Caco-2 (cell line): ENCODE measurements at regions not wholly inside any gene's neighbourhood (a gene's known extent, or its start where the extent isn't known, plus 50 kb on each side); places are given as distances from the start of the nearest gene placed in this dataset.

Experiments
- BruUV-seq: library from RNA; stranded (reverse); fragments of 400-500 nt; replicated peaks from 2 replicates; lab custom pipeline; 2021; lab: Mats Ljungman, UMichigan
- CTCF ChIA-PET: fragments of 300-600 bp; sonication (Branson Sonifier 250); formaldehyde crosslinking; loops from one replicate; lab custom pipeline; 2022; ENCODE audit warnings: antibody characterized with exemption; lab: Charles Lee
- POLR2A ChIA-PET: fragments of 300-600 bp; sonication (Branson Sonifier 250); formaldehyde crosslinking; loops from one replicate; lab custom pipeline; 2022; ENCODE audit warnings: antibody characterized with exemption; lab: Charles Lee
- DNase-seq, 2 experiments: peaks; one replicate each; pipeline versions ENCODE4 v3.0.0 to v3.0.0-alpha.2; 2020 to 2022
- H3K27me3 ChIP-seq: replicated peaks from 2 replicates; pipeline ENCODE4 v1.6.0; 2011; ENCODE audit warnings: low read length; ENCODE audit not compliant: control insufficient read depth, insufficient read depth
- H3K36me3 ChIP-seq: 2 replicates; pipeline ENCODE4 v1.5.1; 2011; ENCODE audit warnings: low read length; ENCODE audit not compliant: control insufficient read depth, insufficient read depth
- H3K4me1 ChIP-seq: fragments of 250-450 bp; sonication (Bioruptor Pico); 2 replicates; pipeline ENCODE4 v1.5.1; 2020; ENCODE audit warnings: mild to moderate bottlenecking
- H3K4me3 ChIP-seq: 2 replicates; pipeline ENCODE4 v1.5.1; 2011; ENCODE audit warnings: low read depth, mild to moderate bottlenecking, control low read depth, low read length
- H3K9me3 ChIP-seq: fragments of 250-450 bp; sonication (Bioruptor Pico); 2 replicates; pipeline ENCODE4 v1.5.1; 2020; ENCODE audit warnings: mild to moderate bottlenecking, moderate library complexity
- H3K27ac Mint-ChIP-seq: one replicate; pipeline ENCODE4 v1.8.0; 2022; ENCODE audit warnings: mixed read lengths; ENCODE audit not compliant: unreplicated experiment
- H3K27me3 Mint-ChIP-seq: one replicate; pipeline ENCODE4 v1.8.0; 2022; ENCODE audit warnings: mixed read lengths; ENCODE audit not compliant: insufficient read depth, unreplicated experiment
- H3K36me3 Mint-ChIP-seq: one replicate; pipeline ENCODE4 v1.8.0; 2022; ENCODE audit warnings: mild to moderate bottlenecking, mixed read lengths; ENCODE audit not compliant: insufficient read depth, unreplicated experiment
- H3K4me1 Mint-ChIP-seq: one replicate; pipeline ENCODE4 v1.8.0; 2022; ENCODE audit warnings: low read depth, mixed read lengths; ENCODE audit not compliant: unreplicated experiment
- H3K4me3 Mint-ChIP-seq: one replicate; pipeline ENCODE4 v1.8.0; 2022; ENCODE audit warnings: mild to moderate bottlenecking, moderate library complexity, mixed read lengths; ENCODE audit not compliant: unreplicated experiment
- H3K9me3 Mint-ChIP-seq: one replicate; pipeline ENCODE4 v1.8.0; 2022; ENCODE audit warnings: mixed read lengths; ENCODE audit not compliant: unreplicated experiment
- intact Hi-C: fragments of 100-400 bp; cut with micrococcal nuclease; formaldehyde crosslinking; loops from one replicate; pipeline ENCODE4 v1.10.0; 2022; ENCODE audit not compliant: unreplicated experiment
- TF ChIP-seq, protein P1 (sequence below), 2 experiments: fragments of 200-600 bp in 1 of 2; IDR thresholded peaks; 1 replicate in 1 of 2; 2 replicates in 1 of 2; pipeline versions ENCODE4 v1.5.1 to v1.8.0; 2011 to 2022; ENCODE audit warnings: antibody characterized with exemption in 1 of 2, control low read depth in 1 of 2, inconsistent platforms in 1 of 2, low read depth in 1 of 2, low read length in 1 of 2, mild to moderate bottlenecking in 1 of 2, moderate library complexity in 1 of 2; ENCODE audit not compliant: insufficient read depth in 1 of 2, severe bottlenecking in 1 of 2, unreplicated experiment in 1 of 2

DNA sequence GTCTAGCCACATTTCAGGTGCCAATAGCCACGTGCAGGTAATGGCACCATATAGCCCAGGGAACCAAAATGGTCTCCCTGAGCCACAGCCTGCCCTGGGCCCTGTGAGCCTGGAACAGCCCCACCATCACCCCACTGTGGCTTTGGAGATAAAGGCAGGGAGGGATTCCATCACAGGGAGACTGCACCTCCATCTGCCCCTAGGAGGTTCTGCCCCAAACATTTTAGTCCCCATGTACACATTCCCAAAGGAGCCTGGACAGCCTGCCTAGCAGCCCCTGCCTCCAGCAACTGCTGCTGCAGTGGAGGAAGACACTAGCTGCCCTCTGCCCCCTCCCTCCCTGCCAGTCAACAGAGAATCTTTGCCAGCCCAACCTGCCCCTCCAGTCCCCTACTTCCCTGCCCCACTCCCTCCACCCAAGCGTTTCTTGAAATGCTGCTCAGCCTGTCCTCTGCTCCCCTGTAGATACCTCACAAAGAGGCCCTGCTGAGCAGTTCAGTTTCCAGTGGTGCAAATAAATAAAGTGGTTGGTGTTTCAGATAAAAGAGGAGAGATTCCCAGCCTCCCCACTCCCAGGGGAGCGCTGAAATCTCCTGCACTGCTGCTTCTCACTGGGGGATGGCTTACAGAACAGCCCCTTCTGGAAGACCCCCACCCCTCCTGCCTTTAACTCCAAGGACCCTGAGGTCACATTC, 921.8 kb downstream of the UQCRFS1 start:
- Mint-ChIP-seq H3K36me3 (no peaks in the 10 kb centered on the region), H3K4me3 (no peak overlapping the region), H3K27me3 (no peaks in the 10 kb centered on the region), H3K4me1 (no peaks in the 10 kb centered on the region), H3K27ac (no peak overlapping the region), H3K9me3 (peaks cover 13% of the 10 kb centered on the region)
- no peak for DNase-seq
- TF ChIP-seq, protein P1, sequence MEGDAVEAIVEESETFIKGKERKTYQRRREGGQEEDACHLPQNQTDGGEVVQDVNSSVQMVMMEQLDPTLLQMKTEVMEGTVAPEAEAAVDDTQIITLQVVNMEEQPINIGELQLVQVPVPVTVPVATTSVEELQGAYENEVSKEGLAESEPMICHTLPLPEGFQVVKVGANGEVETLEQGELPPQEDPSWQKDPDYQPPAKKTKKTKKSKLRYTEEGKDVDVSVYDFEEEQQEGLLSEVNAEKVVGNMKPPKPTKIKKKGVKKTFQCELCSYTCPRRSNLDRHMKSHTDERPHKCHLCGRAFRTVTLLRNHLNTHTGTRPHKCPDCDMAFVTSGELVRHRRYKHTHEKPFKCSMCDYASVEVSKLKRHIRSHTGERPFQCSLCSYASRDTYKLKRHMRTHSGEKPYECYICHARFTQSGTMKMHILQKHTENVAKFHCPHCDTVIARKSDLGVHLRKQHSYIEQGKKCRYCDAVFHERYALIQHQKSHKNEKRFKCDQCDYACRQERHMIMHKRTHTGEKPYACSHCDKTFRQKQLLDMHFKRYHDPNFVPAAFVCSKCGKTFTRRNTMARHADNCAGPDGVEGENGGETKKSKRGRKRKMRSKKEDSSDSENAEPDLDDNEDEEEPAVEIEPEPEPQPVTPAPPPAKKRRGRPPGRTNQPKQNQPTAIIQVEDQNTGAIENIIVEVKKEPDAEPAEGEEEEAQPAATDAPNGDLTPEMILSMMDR (IDR thresholded peaks at IDR 0.05; ENCODE audit: insufficient read depth in 1 of 2, low read depth in 1 of 2, low read length in 1 of 2, severe bottlenecking in 1 of 2, unreplicated experiment in 1 of 2): no peak
- Histone ChIP-seq H3K4me3 (no peak overlapping the region), H3K9me3 (no peaks in the 10 kb centered on the region; the same call in none of the 2 replicates), H3K4me1 (no peaks in the 10 kb centered on the region), H3K36me3 (no peaks in the 10 kb centered on the region), H3K27me3 (no peaks in the 10 kb centered on the region)
- BruUV-seq: no TSS peak
- ChIA-PET POLR2A (no interaction called here), CTCF (no interaction called here)
- intact Hi-C loops: no loop called here

DNA sequence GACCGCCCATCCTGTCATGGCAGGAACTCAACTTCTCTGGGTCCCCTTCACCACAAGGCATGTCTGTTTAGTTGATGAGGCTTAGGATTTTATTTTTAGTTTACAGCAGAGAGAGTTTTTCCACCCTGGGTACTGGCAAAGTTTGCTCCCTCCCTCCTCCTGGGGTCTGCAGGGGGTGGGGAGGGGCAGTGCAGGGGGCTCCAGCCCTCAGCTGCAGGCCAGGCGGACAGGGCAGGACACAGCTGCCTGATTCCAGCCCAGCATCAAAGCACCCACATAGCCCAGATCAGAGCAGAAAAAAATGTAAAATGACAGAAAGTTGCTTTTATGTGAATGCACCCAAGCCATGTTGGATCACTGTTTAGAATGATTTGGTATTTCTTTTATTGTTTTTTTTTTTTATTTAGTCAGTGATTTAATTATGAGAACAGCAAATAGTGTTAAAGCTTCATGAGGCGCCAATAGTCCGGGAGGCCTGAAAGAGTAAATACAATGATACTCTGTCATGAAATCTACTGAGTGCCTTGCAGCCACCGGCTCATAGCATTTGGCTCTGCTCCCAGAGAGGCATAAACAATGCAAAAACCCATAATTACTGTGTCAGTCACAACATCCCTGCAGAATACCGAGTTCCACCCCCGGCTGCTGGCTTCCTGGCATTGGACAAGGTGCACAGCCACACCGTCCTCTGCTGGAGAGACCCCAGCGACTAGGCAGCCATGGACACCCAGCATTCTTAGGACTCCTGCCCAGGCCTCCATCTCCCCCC, 923.5 kb downstream of the UQCRFS1 start:
- DNase-seq: no peak
- no TSS peak for BruUV-seq
- POLR2A ChIA-PET: no interaction called here
- TF ChIP-seq, protein P1 (IDR thresholded peaks at IDR 0.05; ENCODE audit: insufficient read depth in 1 of 2, low read depth in 1 of 2, low read length in 1 of 2, severe bottlenecking in 1 of 2, unreplicated experiment in 1 of 2): no peak
- Histone ChIP-seq H3K9me3 (no peaks in the 10 kb centered on the region; the same call in none of the 2 replicates), H3K4me3 (no peak overlapping the region), H3K4me1 (no peaks in the 10 kb centered on the region), H3K27me3 (no peaks in the 10 kb centered on the region), H3K36me3 (no peaks in the 10 kb centered on the region)
- CTCF ChIA-PET: no interaction called here
- intact Hi-C loops: no loop called here
- Mint-ChIP-seq H3K27me3 (no peaks in the 10 kb centered on the region), H3K4me3 (no peak overlapping the region), H3K36me3 (no peaks in the 10 kb centered on the region), H3K27ac (no peak overlapping the region), H3K9me3 (no peaks in the 10 kb centered on the region), H3K4me1 (no peaks in the 10 kb centered on the region)

DNA sequence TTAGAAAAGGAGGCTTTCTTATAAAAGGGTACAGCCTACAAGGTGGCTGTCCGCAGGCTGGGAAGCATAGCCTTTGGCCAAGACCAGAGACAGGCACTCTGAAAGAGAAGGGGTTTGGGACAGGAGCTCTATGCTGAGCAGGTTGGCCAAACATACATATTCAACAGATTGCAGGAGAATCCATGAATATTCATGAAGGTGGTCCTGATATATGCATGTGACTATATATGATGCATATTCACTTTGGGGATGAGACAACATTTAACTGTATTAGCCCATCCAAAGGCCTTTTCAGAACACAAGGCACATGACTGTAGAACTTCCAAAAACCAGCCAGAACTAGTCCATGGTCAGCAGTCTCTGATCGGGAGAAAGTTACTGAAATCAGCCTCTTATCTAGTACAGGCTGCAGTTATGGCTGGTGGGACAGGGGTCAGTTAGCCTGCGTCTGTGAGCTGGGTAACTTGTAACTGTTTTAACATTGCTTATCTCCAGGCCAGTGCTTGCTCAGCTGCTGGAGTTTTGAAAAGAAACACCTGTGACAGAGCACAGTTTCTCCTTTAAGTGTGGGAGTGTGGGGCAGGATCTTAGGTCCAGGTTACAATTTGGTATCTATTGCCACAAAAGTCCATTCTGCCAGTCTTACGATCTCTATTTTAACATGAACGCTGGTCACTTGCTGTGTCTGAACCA, 924.2 kb downstream of the UQCRFS1 start:
- H3K4me3 Mint-ChIP-seq: no peak overlapping the region
- H3K4me1 Mint-ChIP-seq: no peaks in the 10 kb centered on the region

More for the DNA sequence above, 924.2 kb downstream of the UQCRFS1 start:
- Mint-ChIP-seq H3K36me3 (no peaks in the 10 kb centered on the region), H3K27ac (no peak overlapping the region), H3K27me3 (no peaks in the 10 kb centered on the region), H3K9me3 (peaks cover 7% of the 10 kb centered on the region)
- no peaks in the 10 kb centered on the region for H3K36me3 ChIP-seq
- ChIA-PET POLR2A (no interaction called here), CTCF (no interaction called here)
- H3K27me3 ChIP-seq: no peaks in the 10 kb centered on the region
- BruUV-seq: no TSS peak
- H3K4me3 ChIP-seq: no peak overlapping the region
- no peaks in the 10 kb centered on the region for H3K4me1 ChIP-seq
- H3K9me3 ChIP-seq: no peaks in the 10 kb centered on the region; the same call in none of the 2 replicates
- TF ChIP-seq, protein P1 (IDR thresholded peaks at IDR 0.05; ENCODE audit: insufficient read depth in 1 of 2, low read depth in 1 of 2, low read length in 1 of 2, severe bottlenecking in 1 of 2, unreplicated experiment in 1 of 2): no peak
- no peak for DNase-seq
- intact Hi-C loops: no loop called here
